ENCODE measurements at regions not wholly inside any gene's neighbourhood (a gene's known extent, or its start where the extent isn't known, plus 50 kb on each side); places are given as distances from the start of the nearest gene placed in this dataset.
A peak's percentile ranks its signal among the peaks of the same experiment; 100 is the strongest.

GRCh38 chr12:126384026-126384564 is 1318.9 kb downstream of the AACS start:
- no peak for DNase-seq (ENCODE audit: low spot score)

GRCh38 chr12:126385785-126386184 is 1320.5 kb downstream of the AACS start:
- DNase-seq (ENCODE audit: low spot score): no peak

- DNase-seq (ENCODE audit: low spot score): peak; percentile 71
Measured at GRCh38 chr12:126389220-126389841, 1324.1 kb downstream of the AACS start.

- no peak for DNase-seq (ENCODE audit: low spot score)
Measured at GRCh38 chr12:126389961-126390360, 1324.7 kb downstream of the AACS start.

- DNase-seq (ENCODE audit: low spot score): no peak
Measured at GRCh38 chr12:126390969-126391566, 1325.8 kb downstream of the AACS start.

- DNase-seq (ENCODE audit: low spot score): no peak
Measured at GRCh38 chr12:126396536-126396935, 1331.3 kb downstream of the AACS start.

- DNase-seq (ENCODE audit: low spot score): peak; percentile 44
Measured at GRCh38 chr12:126397071-126397581, 1331.9 kb downstream of the AACS start.

- DNase-seq (ENCODE audit: low spot score): no peak
Measured at GRCh38 chr12:126397660-126398059, 1332.4 kb downstream of the AACS start.

GRCh38 chr12:126400831-126401230 is 1335.6 kb downstream of the AACS start:
- DNase-seq (ENCODE audit: low spot score): no peak

GRCh38 chr12:126404293-126404881 is 1339.2 kb downstream of the AACS start:
- no peak for DNase-seq (ENCODE audit: low spot score)

GRCh38 chr12:126418400-126418799 is 1353.2 kb downstream of the AACS start:
- no peak for DNase-seq (ENCODE audit: low spot score)

GRCh38 chr12:126419131-126419530 is 1353.9 kb downstream of the AACS start:
- DNase-seq (ENCODE audit: low spot score): no peak

- no peak for DNase-seq (ENCODE audit: low spot score)
Measured at GRCh38 chr12:126424696-126425095, 1359.5 kb downstream of the AACS start.

GRCh38 chr12:126425264-126425663 is 1360.0 kb downstream of the AACS start:
- DNase-seq (ENCODE audit: low spot score): no peak

- DNase-seq (ENCODE audit: low spot score): no peak
Measured at GRCh38 chr12:126428769-126429168, 1363.5 kb downstream of the AACS start.

GRCh38 chr12:126430921-126431320 is 1365.7 kb downstream of the AACS start:
- no peak for DNase-seq (ENCODE audit: low spot score)

GRCh38 chr12:126431767-126432166 is 1366.5 kb downstream of the AACS start:
- no peak for DNase-seq (ENCODE audit: low spot score)

GRCh38 chr12:126432780-126433179 is 1367.5 kb downstream of the AACS start:
- DNase-seq (ENCODE audit: low spot score): no peak

- DNase-seq (ENCODE audit: low spot score): no peak
Measured at GRCh38 chr12:126434412-126434985, 1369.3 kb downstream of the AACS start.

- no peak for DNase-seq (ENCODE audit: low spot score)
Measured at GRCh38 chr12:126436041-126436440, 1370.8 kb downstream of the AACS start.

GRCh38 chr12:126437934-126438333 is 1372.7 kb downstream of the AACS start:
- DNase-seq (ENCODE audit: low spot score): no peak

GRCh38 chr12:126443977-126444376 is 1378.7 kb downstream of the AACS start:
- no peak for DNase-seq (ENCODE audit: low spot score)

GRCh38 chr12:126447346-126447745 is 1382.1 kb downstream of the AACS start:
- DNase-seq (ENCODE audit: low spot score): no peak
